NCI-H345 (cell line): ENCODE measurements at regions not wholly inside any gene's neighbourhood (a gene's known extent, or its start where the extent isn't known, plus 50 kb on each side); places are given as distances from the start of the nearest gene placed in this dataset.

Experiments used
- DNase-seq: peaks from one replicate; lab custom pipeline; 2025; lab: John Stamatoyannopoulos, UW

GRCh38 chrX:144791298-144791697, 456.0 kb upstream of the SPANXN1 start:
- no peak for DNase-seq

- no peak for DNase-seq
These were observed 448.3 kb upstream of the SPANXN1 start for GRCh38 chrX:144798972-144799371.

GRCh38 chrX:144801786-144802185, 445.5 kb upstream of the SPANXN1 start:
- no peak for DNase-seq

GRCh38 chrX:144809025-144809424, 438.3 kb upstream of the SPANXN1 start:
- DNase-seq = no peak

GRCh38 chrX:144810539-144810938, 436.8 kb upstream of the SPANXN1 start:
- no peak for DNase-seq

GRCh38 chrX:144819406-144819805, 427.9 kb upstream of the SPANXN1 start:
- no peak for DNase-seq

GRCh38 chrX:144840616-144841015, 406.7 kb upstream of the SPANXN1 start:
- DNase-seq = no peak

- no peak for DNase-seq
These were observed 398.2 kb upstream of the SPANXN1 start for GRCh38 chrX:144849141-144849540.

- DNase-seq = no peak
These were observed 351.0 kb upstream of the SPANXN1 start for GRCh38 chrX:144896323-144896722.

GRCh38 chrX:144901521-144901920, 345.8 kb upstream of the SPANXN1 start:
- DNase-seq = no peak

- DNase-seq = no peak
These were observed 330.5 kb upstream of the SPANXN1 start for GRCh38 chrX:144916785-144917184.

- no peak for DNase-seq
These were observed 328.4 kb upstream of the SPANXN1 start for GRCh38 chrX:144918936-144919335.

GRCh38 chrX:144946666-144947065, 300.6 kb upstream of the SPANXN1 start:
- no peak for DNase-seq
